ENCODE measurements at regions not wholly inside any gene's neighbourhood (a gene's known extent, or its start where the extent isn't known, plus 50 kb on each side); places are given as distances from the start of the nearest gene placed in this dataset.

- no peak for DNase-seq (ENCODE audit: extremely low read depth, low read depth)
Measured at GRCh38 chr10:4647109-4647785, 178.8 kb upstream of the AKR1E2 start.

GRCh38 chr10:4646547-4646946 is 179.5 kb upstream of the AKR1E2 start:
- no peak for DNase-seq (ENCODE audit: extremely low read depth, low read depth)

GRCh38 chr10:4645836-4646235 is 180.2 kb upstream of the AKR1E2 start:
- DNase-seq (ENCODE audit: extremely low read depth, low read depth), result no peak

GRCh38 chr10:4643471-4643870 is 182.5 kb upstream of the AKR1E2 start:
- no peak for DNase-seq (ENCODE audit: extremely low read depth, low read depth)

- DNase-seq (ENCODE audit: extremely low read depth, low read depth), result no peak
Measured at GRCh38 chr10:4639960-4640359, 186.0 kb upstream of the AKR1E2 start.

- DNase-seq (ENCODE audit: extremely low read depth, low read depth), result no peak
Measured at GRCh38 chr10:4638099-4638498, 187.9 kb upstream of the AKR1E2 start.

GRCh38 chr10:4637657-4638056 is 188.3 kb upstream of the AKR1E2 start:
- DNase-seq (ENCODE audit: extremely low read depth, low read depth), result no peak

- no peak for DNase-seq (ENCODE audit: extremely low read depth, low read depth)
Measured at GRCh38 chr10:4635883-4636282, 190.1 kb upstream of the AKR1E2 start.

- DNase-seq (ENCODE audit: extremely low read depth, low read depth), result no peak
Measured at GRCh38 chr10:4635388-4635787, 190.6 kb upstream of the AKR1E2 start.

GRCh38 chr10:4633776-4634175 is 192.2 kb upstream of the AKR1E2 start:
- no peak for DNase-seq (ENCODE audit: extremely low read depth, low read depth)

GRCh38 chr10:4633186-4633585 is 192.8 kb upstream of the AKR1E2 start:
- DNase-seq (ENCODE audit: extremely low read depth, low read depth), result no peak

- no peak for DNase-seq (ENCODE audit: extremely low read depth, low read depth)
Measured at GRCh38 chr10:4632757-4633156, 193.2 kb upstream of the AKR1E2 start.

- no peak for DNase-seq (ENCODE audit: extremely low read depth, low read depth)
Measured at GRCh38 chr10:4626919-4627318, 199.1 kb upstream of the AKR1E2 start.

GRCh38 chr10:4623757-4624420 is 202.1 kb upstream of the AKR1E2 start:
- DNase-seq (ENCODE audit: extremely low read depth, low read depth), result no peak

- DNase-seq (ENCODE audit: extremely low read depth, low read depth), result no peak
Measured at GRCh38 chr10:4623200-4623599, 202.8 kb upstream of the AKR1E2 start.

- DNase-seq (ENCODE audit: extremely low read depth, low read depth), result no peak
Measured at GRCh38 chr10:4622384-4622783, 203.6 kb upstream of the AKR1E2 start.

- DNase-seq (ENCODE audit: extremely low read depth, low read depth), result no peak
Measured at GRCh38 chr10:4617589-4617988, 208.4 kb upstream of the AKR1E2 start.

- no peak for DNase-seq (ENCODE audit: extremely low read depth, low read depth)
Measured at GRCh38 chr10:4615042-4615441, 211.0 kb upstream of the AKR1E2 start.

- DNase-seq (ENCODE audit: extremely low read depth, low read depth), result no peak
Measured at GRCh38 chr10:4609251-4609650, 216.8 kb upstream of the AKR1E2 start.

- no peak for DNase-seq (ENCODE audit: extremely low read depth, low read depth)
Measured at GRCh38 chr10:4607681-4608080, 218.3 kb upstream of the AKR1E2 start.

GRCh38 chr10:4606856-4607636 is 219.0 kb upstream of the AKR1E2 start:
- DNase-seq (ENCODE audit: extremely low read depth, low read depth), result no peak

Data from NCI-H460 (cell line).